NCI-H226 (cell line): ENCODE measurements at regions not wholly inside any gene's neighbourhood (a gene's known extent, or its start where the extent isn't known, plus 50 kb on each side); places are given as distances from the start of the nearest gene placed in this dataset.
"Not testable (repeated sequence)": the region's sequence is repeated elsewhere in the genome, so short reads cannot be mapped to it uniquely, and the experiment has no call there.

ENCODE experiments used
- DNase-seq: peaks from one replicate; pipeline ENCODE4 v3.0.0-alpha.2; 2015

DNA sequence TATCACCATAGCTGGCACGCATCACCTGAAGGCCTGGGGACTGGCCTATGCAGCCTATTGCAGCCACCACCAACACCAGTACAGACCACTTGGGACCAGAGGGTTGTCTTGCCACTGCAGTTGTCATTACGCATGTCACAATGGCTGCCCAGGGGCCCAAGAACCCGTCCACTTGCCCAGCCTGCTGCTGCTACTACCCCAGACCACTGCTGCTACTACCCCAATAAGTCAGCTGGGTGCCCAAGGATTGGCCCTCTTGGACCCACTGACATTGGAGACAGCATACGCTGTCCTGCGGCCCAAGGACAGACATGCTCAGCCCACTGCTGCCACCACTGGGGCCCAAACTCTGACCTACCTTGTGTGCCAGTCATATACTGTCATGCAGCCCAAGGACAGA lies 102.7 kb upstream of the OR9Q1 start:
- DNase-seq, result no peak

DNA sequence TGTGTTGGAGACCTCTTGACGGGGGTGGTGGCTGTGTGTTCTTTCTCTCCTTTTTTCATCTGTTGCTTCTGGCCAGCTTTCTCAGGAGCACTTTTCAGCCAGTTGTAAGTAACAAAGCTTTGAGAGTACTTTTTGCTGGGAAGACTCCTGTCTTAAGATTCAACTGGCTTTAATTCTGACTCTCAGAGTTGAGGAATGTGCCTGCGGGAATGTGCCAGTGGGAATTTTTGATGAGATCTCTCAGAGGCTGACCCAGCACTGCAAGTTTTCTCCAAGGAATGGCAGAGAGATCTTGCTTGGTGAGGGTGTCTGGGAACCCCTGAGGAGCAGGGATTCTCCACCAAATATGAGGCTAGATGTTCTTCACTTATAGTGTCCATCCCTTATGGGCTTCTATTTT lies 91.6 kb upstream of the OR9Q1 start:
- DNase-seq, result no peak

DNA sequence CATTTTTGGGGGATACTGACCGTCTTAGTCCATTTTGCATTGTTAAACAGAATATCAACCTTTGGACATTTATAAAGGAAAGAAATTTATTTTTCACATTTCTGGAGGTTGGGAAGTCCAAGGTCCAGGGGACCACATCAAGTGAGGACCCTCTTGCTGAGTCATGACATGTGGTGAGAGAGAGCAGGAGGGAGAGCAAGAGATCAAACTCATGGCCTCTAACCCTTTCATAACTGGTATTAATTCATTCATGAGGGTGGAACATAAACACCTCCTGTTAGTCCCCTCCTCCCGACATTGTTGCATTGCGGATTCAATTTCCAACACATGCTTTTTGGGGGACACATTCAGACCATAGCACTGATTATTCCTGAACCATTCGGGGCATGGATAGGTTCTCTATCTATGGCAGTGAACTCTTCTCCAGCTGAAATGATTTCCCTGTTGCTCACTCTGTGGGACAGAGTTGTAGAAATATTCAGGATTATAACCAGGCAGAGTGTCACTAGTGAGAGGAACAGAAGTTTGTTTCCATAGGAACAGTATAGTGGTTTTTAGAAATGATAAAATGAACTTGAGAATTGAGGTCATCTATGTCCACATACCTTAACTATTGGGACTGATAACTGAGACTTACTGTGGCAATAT lies 88.2 kb upstream of the OR9Q1 start:
- no peak for DNase-seq

DNA sequence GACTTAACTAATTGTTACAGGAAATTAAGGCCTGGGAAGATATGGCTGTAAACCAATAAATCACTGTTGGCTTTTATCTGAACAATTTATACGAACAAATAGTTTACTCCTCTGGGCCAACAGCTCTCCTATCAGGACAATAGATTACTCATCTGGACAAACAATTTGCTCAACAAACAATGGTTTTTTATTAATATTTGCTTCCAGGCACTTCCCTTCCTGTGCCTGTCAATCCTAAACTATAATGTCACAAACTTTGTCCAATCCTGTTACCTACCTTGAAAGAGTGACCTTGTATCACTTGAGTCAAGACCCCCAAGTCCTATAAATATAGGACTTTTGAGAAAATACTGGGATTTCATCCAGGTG lies 87.6 kb upstream of the OR9Q1 start:
- DNase-seq, result no peak

DNA sequence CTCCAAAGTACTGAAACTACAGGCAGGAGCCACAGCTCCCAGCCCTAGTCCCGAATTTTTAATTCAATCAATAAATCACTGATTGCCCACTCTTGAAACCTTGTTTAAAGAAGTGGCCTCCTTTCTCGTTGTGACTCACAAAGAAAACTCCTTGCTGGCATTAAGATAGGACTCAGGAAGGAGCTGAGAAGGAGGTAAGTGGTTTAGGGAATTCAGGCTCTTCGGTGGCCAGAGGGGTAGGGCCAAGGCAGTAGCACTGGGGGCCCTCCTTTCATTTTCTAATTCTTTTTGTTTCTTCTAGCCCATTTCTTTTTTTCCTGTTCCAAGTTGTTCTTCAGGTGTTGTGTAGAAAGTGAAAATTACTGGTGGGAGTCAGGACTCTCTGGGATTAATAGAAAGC lies 86.2 kb upstream of the OR9Q1 start:
- no peak for DNase-seq

DNA sequence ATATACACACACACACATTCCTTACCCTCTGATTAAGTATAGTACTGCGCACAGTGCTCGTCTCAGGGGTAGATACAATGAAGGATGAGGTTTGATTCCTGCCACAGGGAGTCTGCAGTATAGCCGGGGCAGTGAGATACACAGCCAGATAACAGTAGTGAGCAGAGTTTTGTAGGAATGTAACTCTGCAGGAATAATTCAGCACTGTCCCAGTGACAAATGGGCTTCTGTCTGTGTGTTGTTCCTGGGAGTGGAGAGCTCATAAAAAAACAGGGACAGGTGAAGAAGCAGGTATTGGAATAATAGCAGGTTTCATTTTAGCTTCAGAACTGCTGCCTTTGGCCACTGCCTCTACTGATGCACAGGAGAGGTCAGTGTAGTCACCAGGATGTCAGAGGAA lies 85.3 kb upstream of the OR9Q1 start:
- no peak for DNase-seq

DNA sequence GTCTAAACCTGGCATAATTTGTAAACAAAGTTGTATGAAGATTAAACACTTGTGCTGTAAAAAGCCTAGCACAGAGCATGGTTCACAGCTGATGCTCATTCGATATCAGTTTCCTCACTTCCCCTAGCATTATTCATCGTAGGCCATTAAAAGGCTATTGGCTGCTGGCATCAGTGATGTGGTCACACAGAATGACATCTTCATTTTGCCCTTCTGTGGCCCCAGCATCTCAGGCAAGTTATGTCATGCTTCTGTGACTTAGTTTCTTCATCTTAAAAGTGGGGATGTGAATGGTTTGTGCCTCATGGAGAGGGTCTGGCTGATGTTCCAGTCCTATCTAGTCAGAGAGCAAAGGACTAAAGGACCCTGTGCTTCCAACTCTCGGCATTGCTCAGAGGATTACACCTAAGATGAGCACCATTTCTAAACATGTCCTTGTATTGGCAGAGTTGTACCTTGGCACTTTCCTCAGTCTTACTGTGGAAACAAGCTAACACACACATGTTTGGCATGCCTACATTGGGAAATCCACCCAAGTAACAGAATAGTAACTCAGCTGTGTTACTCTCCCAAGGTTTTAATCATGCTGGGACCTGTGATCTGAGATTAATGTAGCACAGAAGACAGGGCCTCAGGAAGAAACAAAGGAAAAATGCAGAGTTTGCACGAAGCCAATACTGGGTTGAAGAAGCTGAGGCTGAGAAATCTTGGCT lies 83.5 kb upstream of the OR9Q1 start:
- DNase-seq, result no peak

DNA sequence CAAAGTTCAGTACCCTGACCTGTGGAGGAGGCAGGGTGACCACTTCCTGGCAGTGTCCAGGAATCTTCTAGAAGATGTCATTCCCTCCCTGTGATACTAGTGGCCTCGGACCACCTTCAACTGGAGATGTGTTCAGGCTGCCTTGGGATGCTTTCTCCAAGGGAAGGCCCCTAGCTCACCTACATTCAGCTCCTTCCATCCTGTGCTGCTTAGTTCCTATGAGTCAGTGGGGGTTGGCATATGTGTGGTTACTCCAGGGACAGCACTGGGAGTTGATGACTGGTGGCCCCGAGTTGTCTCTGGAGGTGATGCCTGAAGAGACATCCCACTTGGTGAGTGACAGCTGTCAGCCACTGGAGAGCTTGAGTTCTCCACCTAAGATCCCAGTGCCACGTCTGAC lies 81.8 kb upstream of the OR9Q1 start:
- DNase-seq, result no peak

DNA sequence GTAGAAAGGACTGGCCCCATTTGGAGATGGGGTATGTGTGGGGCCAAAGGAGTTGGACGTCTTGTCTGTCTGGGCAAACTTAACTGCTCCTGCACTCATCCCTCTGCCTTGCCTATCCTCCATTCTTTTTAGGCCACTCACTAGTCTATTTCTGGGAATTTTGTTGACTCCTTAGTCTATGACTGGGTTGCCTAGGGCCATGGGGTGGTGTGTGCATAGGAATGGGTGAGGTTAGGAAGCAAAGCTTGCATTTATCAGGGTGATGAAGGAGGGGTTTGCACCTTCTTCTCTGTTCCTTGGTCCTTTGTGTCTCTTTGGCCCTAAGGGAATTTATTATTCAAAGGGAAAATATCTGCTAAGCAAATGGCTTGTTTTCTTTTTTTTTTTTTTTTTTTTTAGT lies 80.9 kb upstream of the OR9Q1 start:
- DNase-seq, result no peak

DNA sequence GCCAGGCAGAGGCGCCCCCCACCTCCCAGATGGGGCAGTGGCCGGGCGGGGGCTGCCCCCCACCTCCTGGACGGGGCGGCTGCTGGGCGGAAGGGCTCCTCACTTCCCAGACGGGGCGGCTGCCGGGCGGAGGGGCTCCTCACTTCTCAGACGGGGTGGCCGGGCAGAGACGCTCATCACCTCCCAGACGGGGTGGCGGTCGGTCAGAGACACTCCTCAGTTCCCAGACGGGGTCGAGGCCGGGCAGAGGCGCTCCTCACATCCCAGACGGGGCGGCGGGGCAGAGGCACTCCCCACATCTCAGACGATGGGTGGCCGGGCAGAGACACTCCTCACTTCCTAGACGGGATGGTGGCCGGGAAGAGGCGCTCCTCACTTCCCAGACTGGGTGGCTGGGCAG lies 79.9 kb upstream of the OR9Q1 start:
- not testable (repeated sequence) for DNase-seq

DNA sequence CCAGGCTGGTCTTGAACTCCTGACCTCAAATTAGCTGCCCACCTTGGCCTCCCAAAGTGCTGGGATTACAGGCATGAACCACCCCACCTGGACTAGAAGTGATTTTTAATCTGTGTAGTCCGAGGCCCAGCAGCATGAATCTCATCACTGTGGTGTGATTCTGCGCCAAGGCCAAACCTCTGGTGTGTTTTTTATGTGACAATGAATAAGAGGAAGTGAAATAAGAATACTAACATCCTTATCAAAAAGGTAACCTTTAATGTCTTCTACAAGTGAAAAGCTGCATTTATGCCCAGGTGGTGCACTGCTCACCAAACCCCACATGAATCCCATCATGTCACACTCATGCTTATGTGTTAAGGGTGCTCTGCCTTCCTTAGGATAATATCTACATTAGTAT lies 77.1 kb upstream of the OR9Q1 start:
- DNase-seq, result no peak

DNA sequence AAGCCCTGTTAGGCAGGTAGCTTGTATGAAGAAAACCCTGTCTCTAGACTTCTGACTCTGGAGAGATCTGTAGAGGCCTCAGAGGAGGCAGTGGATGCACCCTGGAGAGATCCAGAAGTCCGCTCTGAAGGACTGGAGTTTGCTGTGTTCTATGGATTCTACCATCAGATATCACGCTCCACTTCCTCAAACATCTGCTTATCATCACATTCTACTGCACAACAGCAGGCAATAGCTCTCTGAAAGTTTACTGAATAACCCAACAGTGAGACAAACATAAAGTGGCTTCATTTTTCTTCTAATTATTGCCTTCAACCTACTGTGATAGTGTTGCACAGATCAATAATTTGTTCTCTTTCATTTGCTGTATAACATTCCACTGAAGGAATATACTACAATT lies 59.0 kb upstream of the OR9Q1 start:
- DNase-seq, result no peak

DNA sequence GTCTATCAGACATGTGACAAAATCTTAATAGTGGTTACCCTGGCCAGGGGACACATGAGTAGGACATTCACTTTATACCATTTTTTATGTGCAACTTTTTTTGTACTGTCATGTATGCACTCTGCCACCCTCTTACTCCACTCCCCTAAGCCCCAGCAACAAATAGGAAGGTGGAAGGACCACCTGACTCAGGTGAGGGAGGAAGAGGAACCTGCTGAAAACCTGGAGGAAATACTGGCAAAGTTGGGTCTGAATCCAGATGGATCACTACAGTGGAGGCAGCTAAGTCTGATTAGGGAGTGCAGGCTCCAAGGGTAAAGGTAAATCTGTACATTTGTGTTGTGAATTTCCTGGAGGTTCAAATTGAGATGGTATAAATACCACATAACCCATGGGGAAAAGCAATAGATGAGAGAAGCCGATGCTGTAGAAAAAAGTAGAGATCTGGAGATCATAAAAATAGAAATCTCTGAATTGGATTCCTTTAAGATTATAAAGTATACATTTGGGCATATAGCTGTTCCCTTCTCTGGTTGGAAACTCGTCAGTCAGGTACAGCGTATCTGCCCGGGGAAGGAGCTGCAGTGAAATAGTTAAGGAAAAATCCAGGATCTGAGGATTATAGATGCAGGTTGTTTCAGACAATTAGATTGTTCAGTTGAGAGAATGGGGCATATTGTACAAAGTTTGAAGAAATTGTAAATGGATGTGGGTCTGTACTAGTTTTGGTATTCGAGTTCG lies 52.2 kb upstream of the OR9Q1 start:
- DNase-seq, result no peak

DNA sequence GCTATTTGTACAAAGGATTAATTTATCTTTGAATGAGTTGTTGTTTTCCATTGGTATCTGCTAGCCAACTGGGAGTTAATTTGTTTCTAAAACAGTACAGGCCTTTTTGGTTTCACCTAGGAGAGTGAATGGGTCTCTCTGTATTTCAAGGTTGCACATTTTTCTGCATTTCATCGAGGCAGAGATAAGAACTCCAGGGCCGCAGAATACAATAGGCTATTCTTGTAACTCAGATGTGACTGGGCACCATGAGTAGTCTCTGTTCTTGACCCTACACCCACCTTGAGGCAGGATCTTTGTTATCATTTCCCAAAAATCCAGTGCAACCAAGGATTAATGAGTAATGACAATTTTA lies 51.7 kb upstream of the OR9Q1 start:
- no peak for DNase-seq
